SJSA1 (cell line): ENCODE measurements at regions not wholly inside any gene's neighbourhood (a gene's known extent, or its start where the extent isn't known, plus 50 kb on each side); places are given as distances from the start of the nearest gene placed in this dataset.
"Not testable (repeated sequence)": the region's sequence is repeated elsewhere in the genome, so short reads cannot be mapped to it uniquely, and the experiment has no call there.

Experiments used
- DNase-seq, 2 experiments: peaks; one replicate each; pipeline ENCODE4 v3.0.0-alpha.2; 2015 to 2020; ENCODE audit warnings: low spot score in 2 of 2, low read depth in 1 of 2
- H3K27ac ChIP-seq: fragments of 250-450 bp; sonication (Bioruptor Pico); 2 replicates; pipeline ENCODE4 v1.5.1; 2020; ENCODE audit warnings: mild to moderate bottlenecking, moderate library complexity
- H3K27me3 ChIP-seq: fragments of 250-450 bp; sonication (Bioruptor Pico); replicated peaks from 2 replicates; pipeline ENCODE4 v1.5.1; 2020; ENCODE audit warnings: mild to moderate bottlenecking, moderate library complexity
- H3K36me3 ChIP-seq: fragments of 250-450 bp; sonication (Bioruptor Pico); 2 replicates; pipeline ENCODE4 v1.5.1; 2020; ENCODE audit warnings: mild to moderate bottlenecking
- H3K4me1 ChIP-seq: fragments of 250-450 bp; sonication (Bioruptor Pico); replicated peaks from 2 replicates; pipeline ENCODE4 v1.6.1; 2021; ENCODE audit warnings: mild to moderate bottlenecking
- H3K4me3 ChIP-seq: fragments of 250-450 bp; sonication (Bioruptor Pico); 2 replicates; pipeline ENCODE4 v1.5.1; 2020; ENCODE audit warnings: mild to moderate bottlenecking
- H3K9me3 ChIP-seq: fragments of 250-450 bp; sonication (Bioruptor Pico); replicated peaks from 2 replicates; pipeline ENCODE4 v1.5.1; 2020; ENCODE audit warnings: mild to moderate bottlenecking

GRCh38 chr1:234792221-234792864 is 182.4 kb upstream of the IRF2BP2 start:
- H3K27me3 ChIP-seq, H3K4me1 ChIP-seq, H3K36me3 ChIP-seq, DNase-seq, H3K9me3 ChIP-seq, H3K27ac ChIP-seq, H3K4me3 ChIP-seq: not testable (repeated sequence)

DNA sequence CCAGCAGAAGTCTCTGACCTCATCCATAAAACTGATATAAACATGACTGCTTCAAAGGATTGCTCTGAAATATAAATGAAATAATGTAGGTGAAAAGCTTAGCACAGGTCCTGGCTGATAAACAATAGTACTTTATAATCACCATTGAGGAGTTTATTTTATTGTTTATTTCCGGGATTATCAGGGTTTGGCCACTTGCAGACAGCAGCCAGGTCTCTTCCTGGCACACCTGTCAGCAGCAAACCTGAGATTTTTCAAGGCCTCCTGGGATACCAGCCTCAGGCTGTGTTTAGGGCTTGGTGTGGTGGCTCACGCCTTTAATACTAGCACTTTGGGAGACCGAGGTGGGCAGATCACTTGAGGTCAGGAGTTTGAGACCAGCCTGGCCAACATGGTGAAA is 181.6 kb upstream of the IRF2BP2 start:
- not testable (repeated sequence) for H3K4me3 ChIP-seq, H3K4me1 ChIP-seq, H3K27ac ChIP-seq, H3K36me3 ChIP-seq, DNase-seq, H3K27me3 ChIP-seq, H3K9me3 ChIP-seq

- not testable (repeated sequence) for H3K4me1 ChIP-seq, H3K36me3 ChIP-seq, H3K4me3 ChIP-seq, H3K27ac ChIP-seq, H3K9me3 ChIP-seq, H3K27me3 ChIP-seq, DNase-seq
These were observed 180.4 kb upstream of the IRF2BP2 start for GRCh38 chr1:234790333-234790732.

- DNase-seq, result peak in 1 of 2 experiments; percentile 7
These were observed 177.1 kb upstream of the IRF2BP2 start for GRCh38 chr1:234787011-234787584.

DNA sequence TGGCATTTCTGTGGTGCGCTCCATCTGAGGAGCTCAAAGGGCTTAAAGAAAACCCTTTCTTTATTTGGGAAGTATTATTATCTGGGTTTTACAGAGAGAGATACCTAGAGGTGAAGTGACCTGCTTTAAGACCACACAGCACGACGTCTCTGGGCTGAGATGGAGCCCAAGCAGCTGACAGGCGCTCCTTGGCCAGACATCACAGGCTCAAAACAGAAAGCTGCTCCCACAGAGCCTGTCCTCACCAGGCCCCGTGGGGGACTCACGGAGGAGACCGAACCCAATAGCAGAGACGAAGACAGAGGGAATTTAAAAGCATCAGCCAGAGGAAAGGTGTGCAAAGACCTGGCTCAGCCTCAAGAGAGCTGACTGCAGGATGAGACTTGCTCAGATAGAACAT is 175.9 kb upstream of the IRF2BP2 start:
- H3K27me3 ChIP-seq, H3K27ac ChIP-seq, H3K36me3 ChIP-seq, H3K9me3 ChIP-seq, H3K4me1 ChIP-seq, H3K4me3 ChIP-seq, DNase-seq: not testable (repeated sequence)

More at GRCh38 chr1:234787011-234787584, 177.1 kb upstream of the IRF2BP2 start:
- H3K27me3 ChIP-seq, H3K4me3 ChIP-seq, H3K9me3 ChIP-seq, H3K36me3 ChIP-seq, H3K4me1 ChIP-seq, H3K27ac ChIP-seq: not testable (repeated sequence)

DNA sequence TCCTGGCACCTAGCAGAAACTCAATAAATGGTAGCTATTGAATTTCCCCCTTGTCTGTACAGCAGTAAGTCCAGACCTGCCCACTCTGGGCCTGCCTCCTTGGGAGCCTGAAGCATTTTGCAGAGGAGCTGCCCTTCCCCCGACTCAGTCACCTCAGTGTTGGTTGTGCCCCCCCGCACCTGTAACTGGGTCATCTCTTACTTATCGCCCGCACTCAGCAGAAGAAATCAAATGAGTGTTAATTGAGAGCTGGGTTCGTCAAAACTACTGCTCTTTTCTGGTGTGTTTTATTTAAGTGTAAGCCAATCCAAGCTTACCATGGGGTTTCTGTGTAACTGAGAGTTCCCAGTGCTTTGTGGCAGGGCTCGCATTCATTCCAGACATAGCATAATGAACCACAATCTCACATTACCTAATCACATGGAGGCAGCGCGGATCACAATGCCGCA is 175.5 kb upstream of the IRF2BP2 start:
- not testable (repeated sequence) for H3K36me3 ChIP-seq, H3K4me1 ChIP-seq, H3K27me3 ChIP-seq, H3K9me3 ChIP-seq, H3K4me3 ChIP-seq
- peak overlapping the region; percentile 89 for H3K27ac ChIP-seq
- DNase-seq, result peak; percentile 59 to 87

DNA sequence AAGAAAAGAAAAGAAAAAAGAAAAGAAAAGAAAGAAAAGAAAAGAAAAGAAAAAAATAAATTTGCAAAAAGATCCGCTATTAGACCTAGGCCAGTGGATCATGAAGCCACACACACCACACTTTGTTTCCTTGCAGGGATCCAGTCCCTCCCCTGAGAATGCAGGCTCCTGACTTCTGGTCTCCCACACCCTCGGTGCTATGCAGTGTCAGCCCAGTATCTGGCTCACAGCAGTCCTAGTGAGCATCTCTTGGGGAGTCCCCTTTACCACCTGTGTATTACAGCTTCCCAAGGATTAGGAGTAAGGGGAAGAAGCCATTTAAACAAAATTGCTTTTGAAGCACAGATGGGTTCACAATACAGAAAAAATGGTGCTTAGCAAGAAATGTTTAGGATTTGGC is 174.1 kb upstream of the IRF2BP2 start:
- not testable (repeated sequence) for H3K27me3 ChIP-seq, H3K4me3 ChIP-seq, H3K4me1 ChIP-seq, H3K9me3 ChIP-seq, H3K27ac ChIP-seq, H3K36me3 ChIP-seq, DNase-seq

DNA sequence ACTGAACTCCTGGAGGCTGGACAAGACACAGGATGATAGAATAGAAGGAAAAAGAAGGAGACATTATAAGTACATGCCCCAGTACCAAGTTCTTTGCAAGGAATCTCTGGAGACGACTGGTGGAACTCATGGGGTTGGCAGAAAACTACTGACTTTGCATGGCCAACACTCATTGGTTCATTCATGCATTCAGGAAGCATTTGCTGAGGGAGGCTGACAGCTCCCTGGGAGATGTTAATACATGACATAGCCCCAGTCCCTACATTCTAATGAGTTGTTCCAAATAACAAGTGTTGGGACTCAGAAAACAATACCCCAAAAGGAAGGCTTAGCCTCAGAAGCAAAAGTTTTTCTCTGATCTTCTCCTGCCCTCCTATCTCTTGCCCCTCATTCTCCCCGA is 172.8 kb upstream of the IRF2BP2 start:
- Histone ChIP-seq H3K4me1 (peaks cover 6% of the 10 kb centered on the region), H3K4me3 (no peak overlapping the region), H3K27ac (no peak overlapping the region), H3K27me3 (no peaks in the 10 kb centered on the region), H3K36me3 (no peaks in the 10 kb centered on the region), H3K9me3 (no peaks in the 10 kb centered on the region; the same call in 1 of the 2 replicates)
- DNase-seq, result peak in 1 of 2 experiments; percentile 23

DNA sequence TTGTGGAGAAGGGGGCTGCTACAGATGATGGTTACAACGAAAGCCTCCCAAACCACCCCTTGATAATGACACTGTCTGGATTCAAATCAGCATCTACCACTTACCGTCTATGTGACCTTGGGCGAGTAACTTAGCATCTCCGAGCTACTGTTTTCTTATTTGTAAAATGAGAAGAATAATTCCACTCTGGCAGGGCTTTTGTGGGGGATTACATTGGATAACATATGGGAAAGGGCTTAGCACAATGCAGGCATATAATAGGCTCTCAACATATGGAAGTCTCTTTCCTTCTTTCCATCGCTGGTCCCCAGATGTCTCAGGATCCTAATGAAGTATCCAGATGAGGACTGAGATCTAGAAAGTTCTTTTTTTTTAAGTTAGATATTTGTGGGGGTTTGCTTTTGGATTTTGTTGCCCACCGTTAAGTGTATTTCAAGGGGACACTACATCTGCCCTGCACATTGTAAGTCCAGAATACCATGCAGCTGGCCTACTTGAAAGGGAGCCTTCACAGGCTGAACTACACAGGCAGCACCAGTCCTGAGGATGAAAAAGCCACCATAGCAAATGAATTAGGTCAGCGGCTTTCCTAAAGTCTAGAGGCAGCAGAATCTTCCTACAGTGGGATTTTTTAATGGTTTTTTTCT is 172.2 kb upstream of the IRF2BP2 start:
- DNase-seq, result peak in 1 of 2 experiments; percentile 29
- Histone ChIP-seq H3K4me1 (peaks cover 6% of the 10 kb centered on the region), H3K36me3 (no peaks in the 10 kb centered on the region), H3K27ac (no peak overlapping the region), H3K4me3 (no peak overlapping the region), H3K9me3 (no peaks in the 10 kb centered on the region; the same call in 1 of the 2 replicates), H3K27me3 (no peaks in the 10 kb centered on the region)

GRCh38 chr1:234781241-234782065 is 171.5 kb upstream of the IRF2BP2 start:
- peak in 1 of 2 experiments; percentile 38 for DNase-seq
- H3K4me1 ChIP-seq, result peaks cover 6% of the 10 kb centered on the region
- no peaks in the 10 kb centered on the region; the same call in 1 of the 2 replicates for H3K9me3 ChIP-seq
- H3K27me3 ChIP-seq, result no peaks in the 10 kb centered on the region
- no peak overlapping the region for H3K4me3 ChIP-seq
- H3K36me3 ChIP-seq, result no peaks in the 10 kb centered on the region
- H3K27ac ChIP-seq, result no peak overlapping the region

DNA sequence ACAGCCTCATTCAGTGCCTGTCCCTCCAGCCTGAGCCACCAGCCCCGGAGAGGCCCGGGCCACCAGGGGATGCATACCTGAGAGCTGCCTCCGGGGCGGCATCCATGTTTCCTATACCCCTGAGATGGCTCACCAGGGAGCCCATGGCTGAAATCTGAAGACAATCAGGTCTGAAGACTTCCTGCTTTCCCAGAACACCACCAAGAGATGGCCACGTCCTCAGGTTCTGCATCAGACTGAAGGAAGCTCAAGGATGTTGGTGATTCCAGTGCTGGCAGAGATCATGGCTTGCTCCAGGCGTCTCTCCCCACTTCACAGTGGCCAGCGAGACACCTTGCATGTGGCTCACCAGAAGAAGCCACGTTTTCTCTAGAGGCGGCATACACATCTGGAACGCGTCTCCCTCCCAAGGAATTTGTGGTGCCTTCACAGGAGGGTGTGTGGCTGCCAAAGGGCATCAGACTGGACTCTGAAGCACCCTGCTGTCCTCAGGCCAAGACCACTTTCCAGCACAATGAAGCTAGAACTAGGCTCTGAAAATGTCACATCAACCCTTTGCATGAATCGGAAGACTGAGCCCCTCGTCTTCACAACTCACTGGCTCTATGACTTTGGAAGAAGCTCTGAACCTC is 170.7 kb upstream of the IRF2BP2 start:
- H3K36me3 ChIP-seq, result no peaks in the 10 kb centered on the region
- DNase-seq, result peak in 1 of 2 experiments; percentile 42
- peaks cover 6% of the 10 kb centered on the region for H3K4me1 ChIP-seq
- no peak overlapping the region for H3K27ac ChIP-seq
- H3K27me3 ChIP-seq, result no peaks in the 10 kb centered on the region
- H3K9me3 ChIP-seq, result no peaks in the 10 kb centered on the region; the same call in 1 of the 2 replicates
- H3K4me3 ChIP-seq, result no peak overlapping the region

DNA sequence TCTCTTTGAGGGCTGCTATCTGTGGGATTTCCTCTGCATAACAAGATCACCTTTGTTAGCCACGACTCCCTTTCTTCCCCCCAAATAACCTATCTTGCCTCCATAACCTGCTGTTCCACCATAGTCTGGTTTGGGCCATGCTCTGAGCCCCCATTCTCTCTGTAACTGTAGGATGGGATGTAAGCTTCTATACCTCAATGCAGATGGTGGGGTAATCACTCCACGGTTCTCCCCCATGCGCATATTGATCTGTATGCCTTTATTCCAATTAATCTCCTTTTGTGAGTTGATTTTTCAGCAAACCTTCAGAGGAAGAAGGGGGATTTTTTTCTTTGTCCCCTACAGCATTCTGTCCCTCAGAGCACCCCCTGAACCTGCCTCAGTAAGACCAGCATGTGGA is 170.1 kb upstream of the IRF2BP2 start:
- Histone ChIP-seq H3K27ac (no peak overlapping the region), H3K27me3 (no peaks in the 10 kb centered on the region), H3K4me3 (no peak overlapping the region), H3K36me3 (no peaks in the 10 kb centered on the region), H3K9me3 (no peaks in the 10 kb centered on the region; the same call in 1 of the 2 replicates), H3K4me1 (peaks cover under 1% of the 10 kb centered on the region)
- DNase-seq, result peak in 1 of 2 experiments; percentile 19

DNA sequence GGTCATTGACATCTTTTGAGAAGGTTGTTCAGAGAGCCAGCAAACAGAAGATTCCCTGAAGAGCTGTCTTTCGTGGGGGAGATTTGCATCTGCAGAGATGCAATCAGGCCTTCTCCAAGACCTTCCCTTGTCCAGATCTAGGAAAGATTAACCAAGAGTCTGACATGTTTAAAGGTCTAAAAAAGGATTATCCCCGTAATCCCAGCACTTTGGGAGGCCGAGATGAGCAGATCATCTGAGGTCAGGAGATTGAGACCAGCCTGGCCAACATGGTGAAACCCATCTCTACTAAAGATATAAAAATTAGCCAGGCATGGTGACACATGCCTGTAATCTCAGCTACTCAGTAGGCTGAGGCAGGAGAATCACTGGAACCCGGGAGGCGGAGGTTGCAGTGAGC is 169.6 kb upstream of the IRF2BP2 start:
- H3K36me3 ChIP-seq, H3K27ac ChIP-seq, H3K27me3 ChIP-seq, H3K4me3 ChIP-seq, H3K9me3 ChIP-seq, H3K4me1 ChIP-seq: not testable (repeated sequence)
- DNase-seq, result peak in 1 of 2 experiments; percentile 24
